GM21737 (cell line): ENCODE measurements at regions not wholly inside any gene's neighbourhood (a gene's known extent, or its start where the extent isn't known, plus 50 kb on each side); places are given as distances from the start of the nearest gene placed in this dataset.

ENCODE experiments used
- ATAC-seq: cut with Tn5 transposase; IDR thresholded peaks from one replicate; pipeline ENCODE4 v1.9.1; 2021; ENCODE audit warnings: mild to moderate bottlenecking, moderate library complexity; ENCODE audit not compliant: unreplicated experiment

DNA sequence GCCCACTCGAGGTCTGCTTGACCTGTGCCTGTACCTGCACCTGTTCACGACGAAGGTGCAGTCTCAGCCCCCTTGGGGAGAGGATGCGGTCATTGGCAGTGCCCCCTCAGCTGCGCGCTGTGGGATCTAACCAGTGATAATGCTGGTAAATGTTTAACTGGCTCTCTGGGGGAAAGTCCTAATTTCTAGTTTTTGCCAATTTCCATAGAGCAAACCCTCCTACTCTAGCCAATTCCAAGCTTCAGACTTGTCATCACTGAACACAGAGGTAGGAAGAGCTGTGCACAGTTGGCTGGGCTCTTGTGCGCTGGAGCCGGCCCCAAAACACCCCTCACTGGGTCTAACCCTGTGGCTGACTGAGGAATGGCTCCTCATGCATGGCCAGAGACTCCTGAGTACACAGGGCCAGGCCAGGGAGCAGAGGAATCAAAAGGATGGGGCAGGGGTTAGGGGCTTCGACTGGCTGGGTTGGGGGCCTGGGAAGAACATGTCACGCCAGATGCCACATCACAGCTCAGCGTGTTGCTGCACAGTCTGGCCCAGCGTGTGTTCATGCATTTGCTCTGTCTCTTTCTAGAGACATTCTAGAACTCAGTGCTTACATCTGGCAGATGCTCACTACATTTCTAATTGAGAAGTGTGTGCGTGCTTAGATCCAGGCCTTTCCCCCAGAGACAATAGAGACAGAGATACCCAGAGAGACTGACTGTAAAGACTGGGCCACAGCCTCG, 270.8 kb downstream of the BCOR start:
- no peak for ATAC-seq

- ATAC-seq: peak; percentile 55
Observed at GRCh38 chrX:39827951-39828350, 269.8 kb downstream of the BCOR start.

GRCh38 chrX:39828971-39829370, 268.8 kb downstream of the BCOR start:
- ATAC-seq: no peak

- ATAC-seq: no peak
Observed at GRCh38 chrX:39829965-39830364, 267.8 kb downstream of the BCOR start.

DNA sequence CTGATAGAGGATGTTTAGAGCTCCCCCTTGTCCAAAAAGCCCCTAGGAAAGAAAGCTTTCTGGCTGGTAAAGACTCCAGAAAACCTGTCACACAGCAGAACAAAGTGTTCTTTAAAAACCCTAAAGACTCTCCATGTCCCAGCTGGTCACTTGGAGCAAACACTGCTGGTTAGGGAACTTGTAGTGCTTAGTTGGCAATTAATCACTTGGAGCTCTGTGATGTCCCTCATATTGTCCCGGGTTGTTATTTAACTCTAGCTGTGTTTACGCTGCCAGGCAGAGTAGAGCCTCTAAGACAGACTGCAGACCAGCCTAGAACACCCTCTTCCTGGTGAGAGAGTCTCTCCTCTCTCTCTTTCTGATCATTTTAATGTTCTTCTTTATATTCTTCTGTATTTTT, 267.3 kb downstream of the BCOR start:
- no peak for ATAC-seq

GRCh38 chrX:39832211-39832610, 265.5 kb downstream of the BCOR start:
- no peak for ATAC-seq

DNA sequence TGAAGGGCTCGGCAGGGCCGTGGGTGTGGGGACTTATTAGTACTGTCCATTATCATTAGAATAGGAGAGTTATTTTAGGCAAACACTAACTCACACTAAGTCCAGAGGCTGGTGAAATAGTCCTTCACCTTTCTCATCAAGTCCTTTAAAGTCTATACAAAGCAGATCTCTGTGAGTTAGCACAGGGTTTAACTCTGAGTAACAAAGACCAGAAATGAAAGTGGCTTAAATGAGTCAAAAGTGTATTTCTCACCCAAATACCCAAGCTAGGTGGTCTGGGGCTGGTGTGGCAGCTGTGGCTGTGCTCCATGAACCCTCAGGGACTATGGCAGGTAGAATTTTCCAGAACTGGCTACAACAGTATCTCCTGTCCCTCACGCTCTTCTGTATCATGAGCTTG, 263.2 kb downstream of the BCOR start:
- ATAC-seq: no peak

- ATAC-seq: no peak
Observed at GRCh38 chrX:39835241-39835640, 262.5 kb downstream of the BCOR start.

- ATAC-seq: no peak
Observed at GRCh38 chrX:39835776-39836175, 262.0 kb downstream of the BCOR start.

DNA sequence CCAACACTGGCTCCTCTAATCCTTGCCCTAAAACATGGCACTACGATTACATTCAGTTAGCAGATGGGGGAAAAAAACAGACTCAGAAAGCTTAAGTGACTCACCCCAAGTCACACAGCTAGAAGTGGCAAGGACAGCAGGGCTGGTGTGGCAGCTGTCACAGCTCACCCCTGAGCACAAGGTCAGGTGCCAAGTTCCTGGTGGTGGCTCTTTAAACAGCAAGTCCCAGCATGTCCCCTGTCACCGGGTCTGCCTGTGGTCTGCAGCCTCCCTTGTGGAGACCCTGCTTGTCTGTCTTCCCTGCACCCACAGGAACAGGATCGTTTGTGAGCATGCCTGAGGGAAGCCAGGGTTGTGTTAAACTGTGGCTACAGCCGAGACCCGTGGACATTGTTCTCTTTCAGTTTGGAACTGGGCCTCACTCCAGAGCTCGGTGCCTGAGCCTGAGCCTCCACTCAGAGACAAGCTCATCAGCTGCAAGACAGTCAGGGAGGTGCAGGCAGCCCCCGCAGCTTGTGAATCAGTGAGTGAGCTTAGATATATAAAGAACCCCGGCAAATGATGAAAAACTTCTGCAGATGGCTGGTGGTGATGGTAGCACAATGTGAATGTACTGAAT, 260.8 kb downstream of the BCOR start:
- no peak for ATAC-seq

- no peak for ATAC-seq
Observed at GRCh38 chrX:39837688-39838087, 260.1 kb downstream of the BCOR start.

- no peak for ATAC-seq
Observed at GRCh38 chrX:39839371-39839770, 258.4 kb downstream of the BCOR start.

DNA sequence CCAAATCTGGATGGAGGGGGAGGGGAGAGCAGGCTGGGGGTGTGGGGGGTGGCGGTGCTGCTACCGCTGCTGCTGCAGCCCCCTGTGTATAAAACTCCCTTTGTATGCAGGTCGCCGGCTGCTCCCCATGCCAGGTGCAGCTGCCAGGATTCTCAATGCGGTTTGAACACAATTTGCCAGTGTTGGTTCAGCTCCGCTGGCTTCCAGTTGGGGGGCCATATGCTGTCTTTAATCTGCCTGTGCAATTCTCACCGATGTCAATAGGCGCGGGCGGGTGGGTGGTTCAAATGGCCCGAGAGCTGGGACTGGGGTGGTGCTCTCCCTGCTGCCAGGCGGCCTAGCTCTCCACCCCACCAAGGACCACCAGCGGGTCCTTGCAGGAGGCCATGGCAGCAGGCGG, 257.6 kb downstream of the BCOR start:
- no peak for ATAC-seq

DNA sequence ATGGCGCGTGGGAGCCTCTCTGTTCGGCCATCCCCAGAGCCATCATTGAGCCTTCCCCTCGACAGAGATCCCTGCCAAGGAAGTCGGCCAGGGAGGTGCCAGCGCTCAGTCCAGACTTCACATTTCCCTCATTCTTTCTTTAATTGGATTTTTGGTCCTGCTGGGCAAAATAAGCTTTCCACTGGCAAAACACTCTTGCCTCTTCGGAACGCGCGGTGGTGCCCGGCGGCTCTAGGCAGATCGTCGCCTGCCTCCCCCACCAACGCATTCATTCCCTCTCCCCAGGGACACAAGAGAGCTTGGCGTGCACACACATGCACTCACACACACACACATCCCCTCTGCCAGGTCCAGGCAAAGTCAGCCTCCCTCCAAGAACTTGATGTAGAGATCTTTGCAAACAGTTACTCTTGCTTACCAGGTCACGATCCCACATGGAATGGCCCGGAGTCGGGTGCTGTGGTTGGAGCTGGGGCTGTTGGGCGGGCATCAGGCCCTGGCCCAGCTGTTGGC, 257.1 kb downstream of the BCOR start:
- ATAC-seq: no peak

GRCh38 chrX:39841604-39842003, 256.2 kb downstream of the BCOR start:
- no peak for ATAC-seq

- ATAC-seq: no peak
Observed at GRCh38 chrX:39842281-39842973, 255.3 kb downstream of the BCOR start.

GRCh38 chrX:39843318-39843717, 254.4 kb downstream of the BCOR start:
- ATAC-seq: no peak

DNA sequence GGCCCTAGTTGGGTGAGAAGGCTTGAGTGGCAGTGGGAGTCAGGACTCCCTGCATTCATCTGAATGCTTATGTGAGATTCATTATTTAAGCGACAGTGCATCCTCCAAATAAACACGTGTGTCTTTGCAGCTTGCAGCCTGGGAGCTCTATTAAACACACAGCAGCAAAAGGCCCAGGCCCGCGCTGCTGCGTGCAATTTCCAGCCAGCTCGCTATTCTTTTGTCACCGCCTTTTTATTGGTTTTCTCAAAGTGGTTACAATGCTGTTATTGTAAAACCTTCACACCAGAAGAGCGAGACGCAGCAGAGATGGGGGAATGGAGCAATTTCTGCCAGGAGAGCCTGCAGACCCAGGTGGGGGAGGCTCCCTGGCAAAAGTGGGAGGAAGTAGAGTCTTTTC, 252.5 kb downstream of the BCOR start:
- no peak for ATAC-seq

- ATAC-seq: no peak
Observed at GRCh38 chrX:39846460-39846859, 251.3 kb downstream of the BCOR start.

- no peak for ATAC-seq
Observed at GRCh38 chrX:39848243-39848642, 249.5 kb downstream of the BCOR start.

GRCh38 chrX:39848900-39849299, 248.9 kb downstream of the BCOR start:
- ATAC-seq: no peak

- ATAC-seq: no peak
Observed at GRCh38 chrX:39850209-39850608, 247.5 kb downstream of the BCOR start.
